Sigmoid colon (tissue), 4 donors: ENCODE measurements at regions not wholly inside any gene's neighbourhood (a gene's known extent, or its start where the extent isn't known, plus 50 kb on each side); places are given as distances from the start of the nearest gene placed in this dataset.

Experiments
- EP300 ChIP-seq, 4 donors: sonication (generic); formaldehyde crosslinking; IDR thresholded peaks; one replicate each; pipeline ENCODE4 v1.6.1; 2017; ENCODE audit warnings: antibody characterized with exemption in 4 of 4
- POLR2A ChIP-seq, 2 donors: fragments of 450-650 bp; IDR thresholded peaks; one replicate each; pipeline ENCODE4 v1.6.1; 2016; ENCODE audit warnings: antibody characterized with exemption in 2 of 2, mild to moderate bottlenecking in 2 of 2, moderate library complexity in 2 of 2
- TF ChIP-seq, protein P1 (sequence below), 4 experiments: fragments of 450-650 bp in 3 of 4; fragments of 200-600 bp in 1 of 4; IDR thresholded peaks; one replicate each; pipeline ENCODE4 v1.5.1; 2016 to 2019; ENCODE audit warnings: antibody characterized with exemption in 4 of 4, mild to moderate bottlenecking in 3 of 4, moderate library complexity in 2 of 4

- TF ChIP-seq, protein P1, sequence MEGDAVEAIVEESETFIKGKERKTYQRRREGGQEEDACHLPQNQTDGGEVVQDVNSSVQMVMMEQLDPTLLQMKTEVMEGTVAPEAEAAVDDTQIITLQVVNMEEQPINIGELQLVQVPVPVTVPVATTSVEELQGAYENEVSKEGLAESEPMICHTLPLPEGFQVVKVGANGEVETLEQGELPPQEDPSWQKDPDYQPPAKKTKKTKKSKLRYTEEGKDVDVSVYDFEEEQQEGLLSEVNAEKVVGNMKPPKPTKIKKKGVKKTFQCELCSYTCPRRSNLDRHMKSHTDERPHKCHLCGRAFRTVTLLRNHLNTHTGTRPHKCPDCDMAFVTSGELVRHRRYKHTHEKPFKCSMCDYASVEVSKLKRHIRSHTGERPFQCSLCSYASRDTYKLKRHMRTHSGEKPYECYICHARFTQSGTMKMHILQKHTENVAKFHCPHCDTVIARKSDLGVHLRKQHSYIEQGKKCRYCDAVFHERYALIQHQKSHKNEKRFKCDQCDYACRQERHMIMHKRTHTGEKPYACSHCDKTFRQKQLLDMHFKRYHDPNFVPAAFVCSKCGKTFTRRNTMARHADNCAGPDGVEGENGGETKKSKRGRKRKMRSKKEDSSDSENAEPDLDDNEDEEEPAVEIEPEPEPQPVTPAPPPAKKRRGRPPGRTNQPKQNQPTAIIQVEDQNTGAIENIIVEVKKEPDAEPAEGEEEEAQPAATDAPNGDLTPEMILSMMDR (IDR thresholded peaks at IDR 0.05), result no peak
- no peak for TF ChIP-seq POLR2A (IDR thresholded peaks at IDR 0.05)
- no peak for TF ChIP-seq EP300 (IDR thresholded peaks at IDR 0.05)
Measured at GRCh38 chr1:182111496-182111895, 50.0 kb upstream of the ZNF648 start.
